Ovary (tissue), 3 donors: ENCODE measurements at regions not wholly inside any gene's neighbourhood (a gene's known extent, or its start where the extent isn't known, plus 50 kb on each side); places are given as distances from the start of the nearest gene placed in this dataset.

Experiments
- EP300 ChIP-seq: sonication (generic); formaldehyde crosslinking; IDR thresholded peaks from one replicate; pipeline ENCODE4 v1.6.1; 2017; ENCODE audit warnings: antibody characterized with exemption
- TF ChIP-seq, protein P1 (sequence below), 3 donors: fragments of 450-650 bp in 2 of 3; fragments of 200-600 bp in 1 of 3; IDR thresholded peaks; one replicate each; pipeline versions ENCODE4 v1.5.1 to v1.8.0; 2016 to 2022; ENCODE audit warnings: antibody characterized with exemption in 3 of 3, mild to moderate bottlenecking in 1 of 3
- donor health status: DM: no; HTN: no; CAD: no.

DNA sequence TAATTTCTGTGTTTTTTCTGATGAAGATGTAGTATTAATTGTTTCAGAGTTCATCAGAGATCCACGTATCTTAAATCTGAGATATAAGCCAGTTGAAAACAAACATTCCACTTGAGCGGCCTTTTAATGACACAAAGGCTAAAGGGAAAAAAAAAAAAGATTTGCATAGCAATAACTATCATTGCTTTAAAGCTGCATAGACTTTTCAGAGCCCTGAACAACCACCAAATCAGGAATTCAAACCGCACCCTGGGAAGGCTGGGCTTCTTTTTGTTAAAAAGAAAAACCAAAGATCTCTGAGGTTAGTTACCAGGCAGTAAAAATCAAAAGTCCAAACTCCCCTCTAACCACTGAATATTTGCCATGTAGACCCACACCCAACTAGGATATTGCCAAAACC, 206.0 kb downstream of the HHIP start:
- TF ChIP-seq EP300, result no peak
- TF ChIP-seq, protein P1, sequence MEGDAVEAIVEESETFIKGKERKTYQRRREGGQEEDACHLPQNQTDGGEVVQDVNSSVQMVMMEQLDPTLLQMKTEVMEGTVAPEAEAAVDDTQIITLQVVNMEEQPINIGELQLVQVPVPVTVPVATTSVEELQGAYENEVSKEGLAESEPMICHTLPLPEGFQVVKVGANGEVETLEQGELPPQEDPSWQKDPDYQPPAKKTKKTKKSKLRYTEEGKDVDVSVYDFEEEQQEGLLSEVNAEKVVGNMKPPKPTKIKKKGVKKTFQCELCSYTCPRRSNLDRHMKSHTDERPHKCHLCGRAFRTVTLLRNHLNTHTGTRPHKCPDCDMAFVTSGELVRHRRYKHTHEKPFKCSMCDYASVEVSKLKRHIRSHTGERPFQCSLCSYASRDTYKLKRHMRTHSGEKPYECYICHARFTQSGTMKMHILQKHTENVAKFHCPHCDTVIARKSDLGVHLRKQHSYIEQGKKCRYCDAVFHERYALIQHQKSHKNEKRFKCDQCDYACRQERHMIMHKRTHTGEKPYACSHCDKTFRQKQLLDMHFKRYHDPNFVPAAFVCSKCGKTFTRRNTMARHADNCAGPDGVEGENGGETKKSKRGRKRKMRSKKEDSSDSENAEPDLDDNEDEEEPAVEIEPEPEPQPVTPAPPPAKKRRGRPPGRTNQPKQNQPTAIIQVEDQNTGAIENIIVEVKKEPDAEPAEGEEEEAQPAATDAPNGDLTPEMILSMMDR (IDR thresholded peaks at IDR 0.05), result no peak
